VCaP (cell line): ENCODE measurements at regions not wholly inside any gene's neighbourhood (a gene's known extent, or its start where the extent isn't known, plus 50 kb on each side); places are given as distances from the start of the nearest gene placed in this dataset.

Experiments
- H3K27ac ChIP-seq: fragments of 450-650 bp; 2 replicates; pipeline ENCODE4 v1.5.1; 2017
- CTCF ChIP-seq: fragments of 450-650 bp; conservative IDR thresholded peaks from 2 replicates; pipeline ENCODE4 v1.5.1; 2017; ENCODE audit warnings: mild to moderate bottlenecking, moderate library complexity

- no peak for TF ChIP-seq CTCF
- no peak overlapping the region for H3K27ac ChIP-seq
Measured at GRCh38 chr10:90526721-90527120, 331.1 kb downstream of the HTR7 start.

- TF ChIP-seq CTCF: no peak
- H3K27ac ChIP-seq: no peak overlapping the region
Measured at GRCh38 chr10:90530521-90530920, 327.3 kb downstream of the HTR7 start.

- TF ChIP-seq CTCF: no peak
- H3K27ac ChIP-seq: no peak overlapping the region
Measured at GRCh38 chr10:90557385-90557784, 300.5 kb downstream of the HTR7 start.

- TF ChIP-seq CTCF: no peak
- no peak overlapping the region for H3K27ac ChIP-seq
Measured at GRCh38 chr10:90560331-90560730, 297.5 kb downstream of the HTR7 start.

GRCh38 chr10:90561666-90562065 is 296.2 kb downstream of the HTR7 start:
- no peak for TF ChIP-seq CTCF
- no peak overlapping the region for H3K27ac ChIP-seq

GRCh38 chr10:90571481-90572258 is 286.2 kb downstream of the HTR7 start:
- TF ChIP-seq CTCF: no peak
- no peak overlapping the region for H3K27ac ChIP-seq

GRCh38 chr10:90575125-90575524 is 282.7 kb downstream of the HTR7 start:
- no peak for TF ChIP-seq CTCF

More at GRCh38 chr10:90575125-90575524, 282.7 kb downstream of the HTR7 start:
- no peak overlapping the region for H3K27ac ChIP-seq
